Mammary epithelial cell (primary cell): ENCODE measurements at regions not wholly inside any gene's neighbourhood (a gene's known extent, or its start where the extent isn't known, plus 50 kb on each side); places are given as distances from the start of the nearest gene placed in this dataset.

ENCODE experiments used
- EZH2 ChIP-seq: IDR thresholded peaks from 2 replicates; pipeline ENCODE4 v1.6.1; 2012; ENCODE audit warnings: low read length, inconsistent platforms, borderline replicate concordance
- TF ChIP-seq, protein P1 (sequence below), 2 donors: IDR thresholded peaks in 1 of 2; conservative IDR thresholded peaks in 1 of 2; 2 replicates each; pipeline ENCODE4 v1.5.1; 2011 to 2012; ENCODE audit warnings: inconsistent platforms in 2 of 2, low read length in 2 of 2, mild to moderate bottlenecking in 2 of 2, control low read depth in 1 of 2, low read depth in 1 of 2; ENCODE audit not compliant: insufficient read depth in 1 of 2; ENCODE audit errors: extremely low read depth in 1 of 2

DNA sequence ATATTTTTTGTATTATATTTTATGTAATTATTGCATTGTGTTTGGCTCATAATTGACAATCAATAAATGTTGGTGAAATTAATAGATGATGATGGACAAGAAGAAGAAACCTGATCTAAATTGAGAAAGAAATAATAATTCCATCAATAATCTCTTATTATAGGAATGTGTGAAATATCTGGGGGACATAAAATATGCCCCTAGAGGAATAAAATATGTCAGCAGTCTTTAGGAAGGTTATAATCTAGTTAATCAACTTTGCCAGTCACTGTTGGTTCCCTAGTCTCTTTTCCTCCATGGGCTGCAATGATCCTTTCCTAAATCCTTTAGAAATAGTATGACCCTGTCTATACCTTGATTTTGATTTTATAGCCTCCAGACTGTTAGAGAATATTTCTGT, 549.7 kb upstream of the ADGRL4 start:
- TF ChIP-seq, protein P1, sequence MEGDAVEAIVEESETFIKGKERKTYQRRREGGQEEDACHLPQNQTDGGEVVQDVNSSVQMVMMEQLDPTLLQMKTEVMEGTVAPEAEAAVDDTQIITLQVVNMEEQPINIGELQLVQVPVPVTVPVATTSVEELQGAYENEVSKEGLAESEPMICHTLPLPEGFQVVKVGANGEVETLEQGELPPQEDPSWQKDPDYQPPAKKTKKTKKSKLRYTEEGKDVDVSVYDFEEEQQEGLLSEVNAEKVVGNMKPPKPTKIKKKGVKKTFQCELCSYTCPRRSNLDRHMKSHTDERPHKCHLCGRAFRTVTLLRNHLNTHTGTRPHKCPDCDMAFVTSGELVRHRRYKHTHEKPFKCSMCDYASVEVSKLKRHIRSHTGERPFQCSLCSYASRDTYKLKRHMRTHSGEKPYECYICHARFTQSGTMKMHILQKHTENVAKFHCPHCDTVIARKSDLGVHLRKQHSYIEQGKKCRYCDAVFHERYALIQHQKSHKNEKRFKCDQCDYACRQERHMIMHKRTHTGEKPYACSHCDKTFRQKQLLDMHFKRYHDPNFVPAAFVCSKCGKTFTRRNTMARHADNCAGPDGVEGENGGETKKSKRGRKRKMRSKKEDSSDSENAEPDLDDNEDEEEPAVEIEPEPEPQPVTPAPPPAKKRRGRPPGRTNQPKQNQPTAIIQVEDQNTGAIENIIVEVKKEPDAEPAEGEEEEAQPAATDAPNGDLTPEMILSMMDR (conservative IDR thresholded peaks at IDR 0.05 in 1 of 2, IDR thresholded peaks at IDR 0.05 in 1 of 2; ENCODE audit: extremely low read depth in 1 of 2, insufficient read depth in 1 of 2, low read depth in 1 of 2, low read length in 2 of 2), result no peak
- no peak for TF ChIP-seq EZH2
